H9 (cell line): ENCODE measurements at regions not wholly inside any gene's neighbourhood (a gene's known extent, or its start where the extent isn't known, plus 50 kb on each side); places are given as distances from the start of the nearest gene placed in this dataset.

Source experiments
- DNase-seq: peaks from one replicate; pipeline ENCODE4 v3.0.0-alpha.2; 2017
- H2AFZ ChIP-seq: one replicate; pipeline ENCODE4 v1.6.1; 2013; ENCODE audit warnings: mild to moderate bottlenecking, low read length, control low read depth, moderate library complexity
- H2AK5ac ChIP-seq: 2 replicates; pipeline ENCODE4 v1.6.1; 2013; ENCODE audit warnings: low read length, control low read depth, mixed read lengths; ENCODE audit not compliant: insufficient read length
- H2BK120ac ChIP-seq: one replicate; pipeline ENCODE4 v1.6.1; 2013; ENCODE audit warnings: low read depth, mild to moderate bottlenecking, low read length, control low read depth, inconsistent platforms; ENCODE audit not compliant: poor library complexity, severe bottlenecking
- H2BK12ac ChIP-seq: 2 replicates; pipeline ENCODE4 v1.6.1; 2013; ENCODE audit warnings: low read length, control low read depth, mixed read lengths, low read depth; ENCODE audit not compliant: insufficient read length
- H2BK15ac ChIP-seq: 2 replicates; pipeline ENCODE4 v1.6.1; 2013; ENCODE audit warnings: low read depth, low read length, control low read depth
- H2BK20ac ChIP-seq: one replicate; pipeline ENCODE4 v1.6.1; 2013; ENCODE audit warnings: low read depth, mild to moderate bottlenecking, low read length, control low read depth, inconsistent platforms; ENCODE audit not compliant: poor library complexity, severe bottlenecking
- H2BK5ac ChIP-seq: 2 replicates; pipeline ENCODE4 v1.6.1; 2013; ENCODE audit warnings: low read length, control low read depth, mixed read lengths; ENCODE audit not compliant: insufficient read length
- H3K14ac ChIP-seq: 2 replicates; pipeline ENCODE4 v1.6.1; 2013; ENCODE audit warnings: low read length, control low read depth; ENCODE audit not compliant: insufficient read depth
- H3K18ac ChIP-seq: 2 replicates; pipeline ENCODE4 v1.6.1; 2013; ENCODE audit warnings: low read depth, mild to moderate bottlenecking, mixed read lengths, low read length, control low read depth; ENCODE audit not compliant: insufficient read length
- H3K23ac ChIP-seq: 2 replicates; pipeline ENCODE4 v1.6.1; 2013; ENCODE audit warnings: low read length, control low read depth, mixed read lengths, low read depth; ENCODE audit not compliant: insufficient read length
- H3K23me2 ChIP-seq: 2 replicates; pipeline ENCODE4 v1.6.1; 2013; ENCODE audit warnings: low read depth, mild to moderate bottlenecking, mixed read lengths, low read length, control low read depth; ENCODE audit not compliant: insufficient read length, poor library complexity, severe bottlenecking
- H3K27ac ChIP-seq: 2 replicates; pipeline ENCODE4 v1.5.1; 2013; ENCODE audit warnings: low read length, control low read depth, mixed read lengths, low read depth; ENCODE audit not compliant: insufficient read length
- H3K27me3 ChIP-seq: 2 replicates; pipeline ENCODE4 v1.6.1; 2013; ENCODE audit warnings: low read length, control low read depth, inconsistent platforms; ENCODE audit not compliant: insufficient read depth
- H3K4ac ChIP-seq: 2 replicates; pipeline ENCODE4 v1.6.1; 2013; ENCODE audit warnings: low read depth, mild to moderate bottlenecking, control low read depth, inconsistent platforms, low read length, moderate library complexity
- H3K4me1 ChIP-seq: 2 replicates; pipeline ENCODE4 v1.6.1; 2013; ENCODE audit warnings: low read length, control low read depth, inconsistent platforms; ENCODE audit not compliant: insufficient read depth
- H3K4me2 ChIP-seq: 2 replicates; pipeline ENCODE4 v1.6.1; 2013; ENCODE audit warnings: low read length, control low read depth, mixed read lengths; ENCODE audit not compliant: insufficient read length, insufficient read depth
- H3K56ac ChIP-seq: 2 replicates; pipeline ENCODE4 v1.6.1; 2013; ENCODE audit warnings: low read depth, mild to moderate bottlenecking, mixed read lengths, low read length, control low read depth; ENCODE audit not compliant: insufficient read length
- H3K79me1 ChIP-seq: 2 replicates; pipeline ENCODE4 v1.6.1; 2013; ENCODE audit warnings: low read depth, mild to moderate bottlenecking, moderate library complexity, low read length, control low read depth, inconsistent platforms; ENCODE audit not compliant: insufficient read depth, poor library complexity, severe bottlenecking
- H3K79me2 ChIP-seq: 2 replicates; pipeline ENCODE4 v1.6.1; 2013; ENCODE audit warnings: low read length, control low read depth, inconsistent platforms; ENCODE audit not compliant: insufficient read depth
- H3K9ac ChIP-seq: 2 replicates; pipeline ENCODE4 v1.6.1; 2013; ENCODE audit warnings: low read length, control low read depth, mixed read lengths; ENCODE audit not compliant: insufficient read length; ENCODE audit errors: extremely low read depth
- H3K9me3 ChIP-seq: one replicate; pipeline ENCODE4 v1.6.1; 2013; ENCODE audit warnings: low read depth, low read length, inconsistent platforms; ENCODE audit not compliant: control insufficient read depth
- H3T11ph ChIP-seq: one replicate; pipeline ENCODE4 v1.6.1; 2013; ENCODE audit warnings: mild to moderate bottlenecking, low read length, control low read depth, inconsistent platforms
- H4K20me1 ChIP-seq: one replicate; pipeline ENCODE4 v1.6.1; 2013; ENCODE audit not compliant: control insufficient read depth, insufficient read length, insufficient read depth
- H4K5ac ChIP-seq: 2 replicates; pipeline ENCODE4 v1.6.1; 2013; ENCODE audit warnings: low read depth, mild to moderate bottlenecking, mixed read lengths, low read length, control low read depth; ENCODE audit not compliant: insufficient read length
- H4K8ac ChIP-seq: replicated peaks from 2 replicates; pipeline ENCODE4 v1.6.1; 2013; ENCODE audit warnings: low read length, control low read depth, mixed read lengths, low read depth; ENCODE audit not compliant: insufficient read length
- H4K91ac ChIP-seq: 2 replicates; pipeline ENCODE4 v1.6.1; 2013; ENCODE audit warnings: low read depth, mild to moderate bottlenecking, moderate library complexity, mixed read lengths, low read length, control low read depth; ENCODE audit not compliant: insufficient read length
- H3K27ac Mint-ChIP-seq, 3 experiments: 2 replicates in 2 of 3; 3 replicates in 1 of 3; pipeline ENCODE4 v1.8.0; 2020 to 2021; ENCODE audit warnings: mixed read lengths in 3 of 3, mild to moderate bottlenecking in 1 of 3, moderate library complexity in 1 of 3
- H3K27me3 Mint-ChIP-seq: 2 replicates; pipeline ENCODE4 v1.8.0; 2021; ENCODE audit warnings: low read depth, mild to moderate bottlenecking, moderate library complexity, mixed read lengths
- H3K36me3 Mint-ChIP-seq, 3 experiments: 2 replicates in 2 of 3; 3 replicates in 1 of 3; pipeline ENCODE4 v1.8.0; 2020 to 2021; ENCODE audit warnings: low read depth in 3 of 3, mixed read lengths in 3 of 3; ENCODE audit not compliant: insufficient read depth in 1 of 3
- H3K4me1 Mint-ChIP-seq, 2 experiments: 2 replicates each; pipeline ENCODE4 v1.8.0; 2020; ENCODE audit warnings: mixed read lengths in 2 of 2
- H3K4me3 Mint-ChIP-seq, 2 experiments: 2 replicates in 1 of 2; 3 replicates in 1 of 2; pipeline ENCODE4 v1.8.0; 2020 to 2021; ENCODE audit warnings: mild to moderate bottlenecking in 2 of 2, mixed read lengths in 2 of 2, moderate library complexity in 1 of 2
- H3K9me3 Mint-ChIP-seq, 2 experiments: 2 replicates in 1 of 2; 3 replicates in 1 of 2; pipeline ENCODE4 v1.8.0; 2020; ENCODE audit warnings: mild to moderate bottlenecking in 2 of 2, mixed read lengths in 2 of 2, moderate library complexity in 1 of 2
- CTCF ChIP-seq: fragments of 200-600 bp; sonication (generic); conservative IDR thresholded peaks from 3 replicates; pipeline ENCODE4 v1.8.0; 2021; ENCODE audit warnings: antibody characterized with exemption, mild to moderate bottlenecking
- WGBS: extraction: QIAGEN DNeasy Blood & Tissue Kit; methylation state at CpG from one replicate; pipeline ENCODE4 v1.1.7; 2013; ENCODE audit warnings: missing lambda C conversion rate, low lambda C conversion rate, mixed read lengths; ENCODE audit not compliant: insufficient read length; ENCODE audit errors: extremely low coverage; 5-methylcytosine and 5-hydroxymethylcytosine counted together

GRCh38 chr9:36504156-36504555 lies 68.5 kb upstream of the MELK start:
- Mint-ChIP-seq H3K27me3 (no peaks in the 10 kb centered on the region; the same call in 1 of the 2 replicates), H3K4me3 (no peak overlapping the region), H3K36me3 (no peaks in the 10 kb centered on the region; a peak in 1 of 7 replicates), H3K4me1 (peaks cover 20 to 22% of the 10 kb centered on the region in 2 experiments), H3K27ac (no peak overlapping the region), H3K9me3 (no peaks in the 10 kb centered on the region)
- Histone ChIP-seq H3K79me1 (no peaks in the 10 kb centered on the region), H3K23me2 (no peaks in the 10 kb centered on the region), H4K20me1 (no peaks in the 10 kb centered on the region), H4K8ac (no peak overlapping the region), H3K14ac (no peak overlapping the region), H3K79me2 (no peaks in the 10 kb centered on the region), H2AK5ac (no peak overlapping the region), H4K5ac (no peak overlapping the region), H2BK20ac (no peak overlapping the region), H2BK5ac (no peak overlapping the region), H3K9ac (no peak overlapping the region), H3K18ac (no peak overlapping the region), H3K9me3 (no peaks in the 10 kb centered on the region), H2BK120ac (no peak overlapping the region), H2BK12ac (no peak overlapping the region), H3K27ac (no peak overlapping the region), H2AFZ (no peak overlapping the region), H3K27me3 (no peaks in the 10 kb centered on the region), H4K91ac (no peak overlapping the region), H3K4me1 (peaks cover 3% of the 10 kb centered on the region; the same call in 1 of the 2 replicates), H3K4me2 (no peak overlapping the region), H2BK15ac (no peak overlapping the region), H3K4ac (no peak overlapping the region), H3K23ac (no peak overlapping the region), H3T11ph (no peak overlapping the region), H3K56ac (no peak overlapping the region)
- no CpG with 5 or more reads among the region's 4 CpGs for WGBS
- DNase-seq, result no peak
- no peak for TF ChIP-seq CTCF
